Endothelial cell (in vitro differentiated cells): ENCODE measurements at regions not wholly inside any gene's neighbourhood (a gene's known extent, or its start where the extent isn't known, plus 50 kb on each side); places are given as distances from the start of the nearest gene placed in this dataset.
A peak's percentile ranks its signal among the peaks of the same experiment; 100 is the strongest.
"Not testable (repeated sequence)": the region's sequence is repeated elsewhere in the genome, so short reads cannot be mapped to it uniquely, and the experiment has no call there.

Source experiments
- DNase-seq: peaks from one replicate; pipeline ENCODE4 v3.0.0; 2021; ENCODE audit warnings: low spot score
- H3K27ac Mint-ChIP-seq: one replicate; pipeline ENCODE4 v1.8.0; 2021; ENCODE audit warnings: mixed read lengths, inconsistent platforms; ENCODE audit not compliant: unreplicated experiment
- H3K27me3 Mint-ChIP-seq: one replicate; pipeline ENCODE4 v1.8.0; 2021; ENCODE audit warnings: mild to moderate bottlenecking, moderate library complexity, mixed read lengths, inconsistent platforms; ENCODE audit not compliant: unreplicated experiment
- H3K36me3 Mint-ChIP-seq: one replicate; pipeline ENCODE4 v1.8.0; 2021; ENCODE audit warnings: mild to moderate bottlenecking, low read depth, mixed read lengths, inconsistent platforms; ENCODE audit not compliant: unreplicated experiment
- H3K4me1 Mint-ChIP-seq: one replicate; pipeline ENCODE4 v1.8.0; 2021; ENCODE audit warnings: mild to moderate bottlenecking, mixed read lengths, inconsistent platforms; ENCODE audit not compliant: unreplicated experiment
- H3K4me3 Mint-ChIP-seq: one replicate; pipeline ENCODE4 v1.8.0; 2021; ENCODE audit warnings: mild to moderate bottlenecking, mixed read lengths, inconsistent platforms; ENCODE audit not compliant: unreplicated experiment
- H3K9me3 Mint-ChIP-seq: one replicate; pipeline ENCODE4 v1.8.0; 2021; ENCODE audit warnings: mixed read lengths, inconsistent platforms; ENCODE audit not compliant: unreplicated experiment
- TF ChIP-seq, protein P1 (sequence below): fragments of 200-600 bp; sonication (generic); IDR thresholded peaks from one replicate; pipeline ENCODE4 v1.5.0; 2021; ENCODE audit warnings: antibody characterized with exemption; ENCODE audit not compliant: unreplicated experiment

DNA sequence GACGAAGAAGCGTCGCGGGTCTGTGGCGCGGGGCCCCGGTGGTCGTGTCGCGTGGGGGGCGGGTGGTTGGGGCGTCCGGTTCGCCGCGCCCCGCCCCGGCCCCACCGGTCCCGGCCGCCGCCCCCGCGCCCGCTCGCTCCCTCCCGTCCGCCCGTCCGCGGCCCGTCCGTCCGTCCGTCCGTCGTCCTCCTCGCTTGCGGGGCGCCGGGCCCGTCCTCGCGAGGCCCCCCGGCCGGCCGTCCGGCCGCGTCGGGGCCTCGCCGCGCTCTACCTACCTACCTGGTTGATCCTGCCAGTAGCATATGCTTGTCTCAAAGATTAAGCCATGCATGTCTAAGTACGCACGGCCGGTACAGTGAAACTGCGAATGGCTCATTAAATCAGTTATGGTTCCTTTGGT lies 1533.5 kb upstream of the TPTE start:
- H3K27ac Mint-ChIP-seq, DNase-seq, H3K4me3 Mint-ChIP-seq, H3K4me1 Mint-ChIP-seq: not testable (repeated sequence)
- peaks cover 45% of the 10 kb centered on the region for H3K9me3 Mint-ChIP-seq
- peaks cover 39% of the 10 kb centered on the region for H3K36me3 Mint-ChIP-seq
- H3K27me3 Mint-ChIP-seq, result peaks cover 42% of the 10 kb centered on the region

DNA sequence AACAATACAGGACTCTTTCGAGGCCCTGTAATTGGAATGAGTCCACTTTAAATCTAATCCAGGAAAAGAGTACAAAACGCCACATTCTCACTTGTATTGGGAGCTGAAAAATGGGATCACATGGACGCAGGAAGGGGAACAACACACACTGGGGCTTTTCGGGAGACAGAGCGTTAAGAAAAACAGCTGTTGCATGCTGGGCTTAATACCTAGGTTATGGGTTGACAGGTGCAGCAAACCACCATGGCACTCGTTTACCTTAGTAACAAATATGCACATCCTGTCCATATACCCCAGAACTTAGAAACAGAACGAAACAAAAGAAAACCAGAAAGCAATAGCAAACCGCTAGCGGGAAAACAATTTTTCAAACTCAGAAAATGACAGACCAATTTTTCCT lies 1532.7 kb upstream of the TPTE start:
- Mint-ChIP-seq H3K4me3 (peak overlapping the region; percentile 57), H3K4me1 (no peaks in the 10 kb centered on the region), H3K9me3 (peaks cover 53% of the 10 kb centered on the region), H3K27me3 (peaks cover 47% of the 10 kb centered on the region), H3K36me3 (peaks cover 47% of the 10 kb centered on the region), H3K27ac (peak overlapping the region; percentile 33)
- peak; percentile 46 for DNase-seq
- TF ChIP-seq, protein P1, sequence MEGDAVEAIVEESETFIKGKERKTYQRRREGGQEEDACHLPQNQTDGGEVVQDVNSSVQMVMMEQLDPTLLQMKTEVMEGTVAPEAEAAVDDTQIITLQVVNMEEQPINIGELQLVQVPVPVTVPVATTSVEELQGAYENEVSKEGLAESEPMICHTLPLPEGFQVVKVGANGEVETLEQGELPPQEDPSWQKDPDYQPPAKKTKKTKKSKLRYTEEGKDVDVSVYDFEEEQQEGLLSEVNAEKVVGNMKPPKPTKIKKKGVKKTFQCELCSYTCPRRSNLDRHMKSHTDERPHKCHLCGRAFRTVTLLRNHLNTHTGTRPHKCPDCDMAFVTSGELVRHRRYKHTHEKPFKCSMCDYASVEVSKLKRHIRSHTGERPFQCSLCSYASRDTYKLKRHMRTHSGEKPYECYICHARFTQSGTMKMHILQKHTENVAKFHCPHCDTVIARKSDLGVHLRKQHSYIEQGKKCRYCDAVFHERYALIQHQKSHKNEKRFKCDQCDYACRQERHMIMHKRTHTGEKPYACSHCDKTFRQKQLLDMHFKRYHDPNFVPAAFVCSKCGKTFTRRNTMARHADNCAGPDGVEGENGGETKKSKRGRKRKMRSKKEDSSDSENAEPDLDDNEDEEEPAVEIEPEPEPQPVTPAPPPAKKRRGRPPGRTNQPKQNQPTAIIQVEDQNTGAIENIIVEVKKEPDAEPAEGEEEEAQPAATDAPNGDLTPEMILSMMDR, result no peak

GRCh38 chr21:8989261-8989711 lies 1532.1 kb upstream of the TPTE start:
- TF ChIP-seq, protein P1, result no peak
- H3K36me3 Mint-ChIP-seq, result peaks cover 48% of the 10 kb centered on the region
- no peaks in the 10 kb centered on the region for H3K4me1 Mint-ChIP-seq
- no peak overlapping the region for H3K4me3 Mint-ChIP-seq
- no peak overlapping the region for H3K27ac Mint-ChIP-seq
- peak; percentile 29 for DNase-seq
- H3K9me3 Mint-ChIP-seq, result peaks cover 58% of the 10 kb centered on the region
- peaks cover 47% of the 10 kb centered on the region for H3K27me3 Mint-ChIP-seq

DNA sequence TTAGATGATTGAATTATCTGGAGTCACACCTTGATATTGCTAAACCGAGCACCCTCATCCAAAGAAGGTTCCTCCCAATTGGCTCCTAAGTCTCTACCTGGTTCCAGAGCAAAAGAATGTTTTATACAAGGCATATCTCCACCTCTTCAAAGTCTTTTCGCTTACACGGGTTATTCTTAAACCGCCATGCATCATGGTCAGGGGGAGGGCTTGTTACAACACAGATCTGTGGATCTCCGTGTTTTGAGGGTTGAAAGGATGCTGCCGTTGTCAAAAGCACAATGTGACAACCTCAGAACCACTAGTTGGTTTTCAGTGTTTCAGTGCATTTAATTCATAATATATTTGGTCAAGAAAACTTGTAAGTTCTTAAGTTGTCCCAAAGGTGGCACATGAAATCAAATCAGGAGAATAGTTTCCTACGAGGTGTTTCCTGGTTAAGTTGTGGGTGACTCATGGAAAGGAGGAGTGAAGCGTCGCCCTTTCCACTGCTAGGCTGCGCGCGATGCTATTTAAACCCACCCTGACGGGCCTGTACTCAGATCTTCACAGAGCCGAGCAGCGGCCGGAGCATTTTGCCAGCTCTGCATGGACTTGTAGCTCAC lies 1531.6 kb upstream of the TPTE start:
- Mint-ChIP-seq H3K9me3 (peaks cover 61% of the 10 kb centered on the region), H3K36me3 (peaks cover 48% of the 10 kb centered on the region)
- TF ChIP-seq, protein P1, result no peak

DNA sequence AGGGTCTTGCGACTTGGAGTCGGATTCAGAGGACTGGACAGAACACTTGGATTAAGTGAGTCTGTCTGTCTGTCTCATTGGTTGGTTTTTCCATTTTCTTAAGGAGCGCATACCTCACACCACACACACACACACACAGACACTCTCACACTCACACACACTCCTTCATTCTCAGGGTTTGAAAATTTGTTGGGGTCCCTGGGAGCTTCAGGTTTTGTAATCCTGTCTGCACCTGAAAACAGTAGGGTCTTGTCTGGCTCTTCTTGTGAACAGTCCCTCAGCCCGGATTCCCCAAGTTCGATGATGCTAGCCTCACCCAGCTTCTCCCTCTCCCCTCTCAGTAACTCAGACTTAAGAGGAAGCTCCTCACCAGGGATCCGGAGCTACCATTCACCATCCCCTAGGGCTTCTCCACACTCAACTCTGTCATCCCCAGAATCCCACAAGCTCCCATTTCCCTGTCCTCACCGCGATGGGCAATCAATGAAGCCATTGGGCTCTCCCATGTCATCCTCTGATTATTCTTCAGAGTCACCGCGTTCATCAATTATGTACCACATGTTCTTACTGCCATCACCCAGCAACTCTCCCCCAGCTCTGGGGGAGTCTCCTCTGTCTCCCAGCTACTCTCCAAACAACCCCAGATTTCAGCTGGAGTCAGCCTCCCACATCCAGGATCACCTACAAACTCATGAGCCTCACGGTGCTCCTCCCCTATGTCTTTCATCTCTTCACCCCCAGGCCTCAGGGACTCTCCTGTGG lies 1530.9 kb upstream of the TPTE start:
- Mint-ChIP-seq H3K4me1 (no peaks in the 10 kb centered on the region), H3K4me3 (no peak overlapping the region), H3K27me3 (peaks cover 47% of the 10 kb centered on the region), H3K36me3 (peaks cover 48% of the 10 kb centered on the region), H3K27ac (no peak overlapping the region), H3K9me3 (peaks cover 66% of the 10 kb centered on the region)
- DNase-seq, result peak; percentile 45
- TF ChIP-seq, protein P1, result no peak

More for the DNA sequence above, 1531.6 kb upstream of the TPTE start:
- Mint-ChIP-seq H3K27ac (no peak overlapping the region), H3K4me1 (no peaks in the 10 kb centered on the region), H3K27me3 (peaks cover 47% of the 10 kb centered on the region), H3K4me3 (no peak overlapping the region)
- DNase-seq, result peak; percentile 66
